Left ventricle myocardium inferior (tissue), 1 donor: ENCODE measurements at regions not wholly inside any gene's neighbourhood (a gene's known extent, or its start where the extent isn't known, plus 50 kb on each side); places are given as distances from the start of the nearest gene placed in this dataset.

Source experiments
- DNase-seq: peaks from one replicate; pipeline ENCODE4 v3.0.0-alpha.2; 2020
- H3K27ac ChIP-seq: fragments of 200-600 bp; replicated peaks from 2 replicates; pipeline ENCODE4 v1.8.0; 2021
- H3K27me3 ChIP-seq: fragments of 200-600 bp; 2 replicates; pipeline ENCODE4 v1.8.0; 2021; ENCODE audit warnings: low read depth
- H3K36me3 ChIP-seq: fragments of 200-600 bp; 2 replicates; pipeline ENCODE4 v1.8.0; 2021
- H3K4me1 ChIP-seq: fragments of 200-600 bp; 2 replicates; pipeline ENCODE4 v1.8.0; 2021
- H3K4me3 ChIP-seq: fragments of 200-600 bp; 2 replicates; pipeline ENCODE4 v1.8.0; 2021; ENCODE audit warnings: mild to moderate bottlenecking, moderate library complexity
- H3K9me3 ChIP-seq: fragments of 200-600 bp; replicated peaks from 2 replicates; pipeline ENCODE4 v1.8.0; 2021
- intact Hi-C: fragments of 100-400 bp; cut with micrococcal nuclease; formaldehyde crosslinking; loops from one replicate; pipeline ENCODE4 v1.11.0; 2022
- TF ChIP-seq, protein P1 (sequence below): fragments of 200-600 bp; IDR thresholded peaks from 2 replicates; pipeline ENCODE4 v1.8.0; 2021; ENCODE audit warnings: antibody characterized with exemption, mild to moderate bottlenecking, borderline replicate concordance
- donor health status: DM: no; HTN: yes; CAD: no; lungs with severe emphysema.

DNA sequence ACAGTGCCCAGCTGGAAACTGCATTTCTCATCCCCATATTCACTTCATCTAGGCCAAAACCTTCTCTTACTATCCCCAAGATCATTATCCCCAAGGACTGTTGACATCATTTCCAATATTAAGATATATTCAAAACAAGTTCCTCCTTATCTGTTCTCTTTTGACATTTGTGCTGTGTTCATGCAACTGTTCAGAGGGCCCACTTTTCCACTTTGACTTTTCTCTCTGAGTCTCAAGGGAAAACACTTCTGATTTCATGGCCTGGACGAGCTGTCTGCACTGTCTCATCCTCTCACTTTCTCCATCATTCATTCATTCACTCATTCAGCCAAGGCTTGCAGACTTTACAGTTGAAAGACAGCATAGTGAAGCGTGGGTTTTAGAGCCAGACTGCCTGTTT, 173.7 kb upstream of the DAPK1 start:
- TF ChIP-seq, protein P1, sequence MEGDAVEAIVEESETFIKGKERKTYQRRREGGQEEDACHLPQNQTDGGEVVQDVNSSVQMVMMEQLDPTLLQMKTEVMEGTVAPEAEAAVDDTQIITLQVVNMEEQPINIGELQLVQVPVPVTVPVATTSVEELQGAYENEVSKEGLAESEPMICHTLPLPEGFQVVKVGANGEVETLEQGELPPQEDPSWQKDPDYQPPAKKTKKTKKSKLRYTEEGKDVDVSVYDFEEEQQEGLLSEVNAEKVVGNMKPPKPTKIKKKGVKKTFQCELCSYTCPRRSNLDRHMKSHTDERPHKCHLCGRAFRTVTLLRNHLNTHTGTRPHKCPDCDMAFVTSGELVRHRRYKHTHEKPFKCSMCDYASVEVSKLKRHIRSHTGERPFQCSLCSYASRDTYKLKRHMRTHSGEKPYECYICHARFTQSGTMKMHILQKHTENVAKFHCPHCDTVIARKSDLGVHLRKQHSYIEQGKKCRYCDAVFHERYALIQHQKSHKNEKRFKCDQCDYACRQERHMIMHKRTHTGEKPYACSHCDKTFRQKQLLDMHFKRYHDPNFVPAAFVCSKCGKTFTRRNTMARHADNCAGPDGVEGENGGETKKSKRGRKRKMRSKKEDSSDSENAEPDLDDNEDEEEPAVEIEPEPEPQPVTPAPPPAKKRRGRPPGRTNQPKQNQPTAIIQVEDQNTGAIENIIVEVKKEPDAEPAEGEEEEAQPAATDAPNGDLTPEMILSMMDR: no peak

DNA sequence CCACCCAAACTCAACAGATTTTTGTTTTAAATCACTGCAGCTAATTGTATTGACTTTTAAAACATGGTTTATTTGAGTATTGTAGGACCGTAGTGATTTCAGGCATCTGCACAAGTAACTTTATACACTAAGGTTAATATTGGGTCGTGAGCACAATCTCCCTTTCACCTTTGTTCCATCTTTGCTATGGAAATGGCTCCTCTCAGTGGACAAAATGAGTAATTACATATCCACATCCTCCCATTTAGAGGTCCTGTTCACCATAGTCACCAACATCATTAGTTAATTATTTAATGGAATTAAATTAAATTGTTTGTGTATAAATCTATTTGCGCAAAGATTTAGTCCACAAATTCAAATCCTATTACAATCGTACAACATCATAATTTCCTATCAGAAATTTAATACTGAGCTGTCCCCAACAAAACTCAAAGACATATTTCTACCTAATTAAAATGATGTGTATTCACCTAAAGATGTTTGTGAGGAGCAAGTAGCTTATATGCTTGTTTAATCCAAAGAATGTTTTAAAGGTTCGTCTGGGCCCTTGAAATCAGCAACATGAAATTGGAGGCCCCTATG, 173.0 kb upstream of the DAPK1 start:
- no peaks in the 10 kb centered on the region for H3K36me3 ChIP-seq
- H3K9me3 ChIP-seq: no peaks in the 10 kb centered on the region
- H3K27me3 ChIP-seq: peaks cover 10% of the 10 kb centered on the region
- intact Hi-C loops: loop anchor here (5.0 kb wide), 2 partner anchors 837 to 892 kb away; no protein-coding TSS in a partner anchor
- TF ChIP-seq, protein P1: peak; percentile 83
- no peak overlapping the region for H3K4me3 ChIP-seq
- no peak for DNase-seq
- no peak overlapping the region for H3K27ac ChIP-seq
- peaks cover 5% of the 10 kb centered on the region for H3K4me1 ChIP-seq

More for the DNA sequence above, 173.7 kb upstream of the DAPK1 start:
- no peaks in the 10 kb centered on the region for H3K9me3 ChIP-seq
- intact Hi-C loops: loop anchor here (5.0 kb wide), 2 partner anchors 837 to 892 kb away; no protein-coding TSS in a partner anchor
- H3K4me3 ChIP-seq: no peak overlapping the region
- no peaks in the 10 kb centered on the region for H3K36me3 ChIP-seq
- peaks cover 10% of the 10 kb centered on the region for H3K27me3 ChIP-seq
- DNase-seq: no peak
- peaks cover 5% of the 10 kb centered on the region for H3K4me1 ChIP-seq
- peak overlapping the region; percentile 40 for H3K27ac ChIP-seq

DNA sequence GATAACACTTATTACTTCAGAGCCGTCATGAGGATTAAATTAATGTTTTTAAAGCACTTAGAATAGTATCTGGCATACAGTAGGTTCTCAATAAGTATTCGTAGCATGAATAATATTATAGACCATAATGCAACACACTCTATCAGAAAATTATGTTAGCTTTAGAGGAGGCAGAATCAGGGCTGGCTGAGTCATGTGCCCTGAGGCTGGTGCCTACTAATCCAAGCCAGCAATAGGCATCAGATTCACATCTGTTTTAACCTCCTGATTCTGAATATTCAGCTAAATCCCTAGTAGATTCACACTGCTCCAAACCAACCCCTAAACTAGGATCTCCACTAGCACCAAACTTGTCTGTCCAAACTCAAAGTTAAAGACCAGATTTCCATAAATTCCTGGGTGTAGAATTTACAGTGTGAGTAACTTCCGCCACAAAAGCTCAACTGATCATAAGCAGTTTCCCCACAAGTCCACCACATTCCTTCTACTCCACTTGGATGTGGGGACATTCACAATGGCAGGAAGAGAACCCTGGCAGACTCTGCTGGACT, 170.0 kb upstream of the DAPK1 start:
- no peaks in the 10 kb centered on the region for H3K36me3 ChIP-seq
- no peak overlapping the region for H3K4me3 ChIP-seq
- intact Hi-C loops: no loop called here
- no peak for DNase-seq
- H3K27me3 ChIP-seq: peaks cover 16% of the 10 kb centered on the region
- TF ChIP-seq, protein P1: no peak
- H3K27ac ChIP-seq: no peak overlapping the region
- H3K4me1 ChIP-seq: peaks cover 5% of the 10 kb centered on the region
- H3K9me3 ChIP-seq: peaks cover 25% of the 10 kb centered on the region

DNA sequence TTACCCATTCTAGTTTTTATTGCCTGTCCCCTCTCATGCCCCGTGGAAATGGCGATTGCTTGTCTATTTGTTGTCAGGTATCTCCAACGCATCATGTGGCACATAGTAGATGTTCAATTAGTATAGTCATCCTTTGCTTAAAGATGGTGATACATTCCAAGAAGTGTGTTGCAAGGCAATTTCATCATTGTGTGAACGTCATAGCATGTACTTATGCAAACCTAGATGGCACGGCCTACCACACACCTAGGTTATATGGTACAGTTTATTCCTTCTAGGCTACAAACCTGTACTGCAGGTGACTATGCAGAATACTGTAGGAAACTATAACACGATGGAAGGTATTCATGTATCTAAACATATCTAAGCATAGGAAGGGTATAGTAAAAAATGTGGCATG, 163.9 kb upstream of the DAPK1 start:
- TF ChIP-seq, protein P1: no peak
- intact Hi-C loops: no loop called here
- H3K36me3 ChIP-seq: no peaks in the 10 kb centered on the region
- H3K4me1 ChIP-seq: peaks cover 11% of the 10 kb centered on the region
- no peak for DNase-seq
- peaks cover 32% of the 10 kb centered on the region for H3K27me3 ChIP-seq
- H3K4me3 ChIP-seq: no peak overlapping the region
- peaks cover 25% of the 10 kb centered on the region for H3K9me3 ChIP-seq
- H3K27ac ChIP-seq: no peak overlapping the region

DNA sequence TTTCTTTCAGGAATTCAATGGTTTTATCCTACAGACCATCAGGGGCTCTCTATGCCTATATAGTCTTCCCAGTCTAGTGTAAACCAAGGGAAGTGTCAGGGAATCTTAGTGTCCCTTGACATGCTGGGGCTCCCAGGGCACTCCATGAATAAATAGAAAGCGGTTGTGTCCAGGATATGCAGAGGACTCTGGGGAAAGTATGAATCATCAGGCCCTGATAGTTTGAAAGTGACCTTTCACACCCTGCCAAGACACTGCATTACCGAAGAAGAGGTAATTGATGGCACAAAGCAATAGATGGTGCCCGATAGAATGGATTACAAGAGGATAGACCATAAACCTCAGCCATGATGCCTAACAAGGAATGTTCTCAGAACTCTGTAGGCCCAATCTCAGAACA, 163.3 kb upstream of the DAPK1 start:
- peaks cover 38% of the 10 kb centered on the region for H3K27me3 ChIP-seq
- TF ChIP-seq, protein P1: no peak
- H3K27ac ChIP-seq: no peak overlapping the region
- peaks cover 11% of the 10 kb centered on the region for H3K4me1 ChIP-seq
- DNase-seq: no peak
- H3K4me3 ChIP-seq: no peak overlapping the region
- peaks cover 25% of the 10 kb centered on the region for H3K9me3 ChIP-seq
- intact Hi-C loops: no loop called here
- H3K36me3 ChIP-seq: no peaks in the 10 kb centered on the region
